PFSK-1 (cell line): ENCODE measurements at regions not wholly inside any gene's neighbourhood (a gene's known extent, or its start where the extent isn't known, plus 50 kb on each side); places are given as distances from the start of the nearest gene placed in this dataset.

Experiments
- FOXP2 ChIP-seq: optimal IDR thresholded peaks from 2 replicates; pipeline ENCODE3; 2011; ENCODE audit warnings: borderline replicate concordance, control low read depth, inconsistent platforms; ENCODE audit not compliant: insufficient read depth; ENCODE audit errors: extremely low read length, extremely low read depth
- REST ChIP-seq, 2 experiments: IDR thresholded peaks; 2 replicates each; pipeline versions ENCODE4 v1.6.1 to v1.8.0; 2011 to 2012; ENCODE audit warnings: low read depth in 2 of 2, low read length in 2 of 2, control low read depth in 1 of 2, inconsistent platforms in 1 of 2, mild to moderate bottlenecking in 1 of 2, moderate library complexity in 1 of 2; ENCODE audit not compliant: insufficient read depth in 1 of 2

- TF ChIP-seq REST (IDR thresholded peaks at IDR 0.05; ENCODE audit: insufficient read depth in 1 of 2, low read depth in 2 of 2, low read length in 2 of 2) (no peak), FOXP2 (no peak)
These were observed 242.5 kb downstream of the RBM19 start for GRCh38 chr12:113723631-113724030.
